HG03571 (cell line): ENCODE measurements at regions not wholly inside any gene's neighbourhood (a gene's known extent, or its start where the extent isn't known, plus 50 kb on each side); places are given as distances from the start of the nearest gene placed in this dataset.
"Not testable (repeated sequence)": the region's sequence is repeated elsewhere in the genome, so short reads cannot be mapped to it uniquely, and the experiment has no call there.

Experiments used
- ATAC-seq: cut with Tn5 transposase; IDR thresholded peaks from one replicate; pipeline ENCODE4 v1.9.1; 2021; ENCODE audit not compliant: unreplicated experiment

GRCh38 chr7:101679653-101680173 is 50.6 kb upstream of the MYL10 start:
- ATAC-seq: not testable (repeated sequence)

- ATAC-seq: no peak
Measured at GRCh38 chr7:101680406-101681145, 51.5 kb upstream of the MYL10 start.

- ATAC-seq: no peak
Measured at GRCh38 chr7:101681170-101682007, 52.3 kb upstream of the MYL10 start.

- ATAC-seq: no peak
Measured at GRCh38 chr7:101684983-101685330, 55.9 kb upstream of the MYL10 start.

- no peak for ATAC-seq
Measured at GRCh38 chr7:101686030-101686429, 56.9 kb upstream of the MYL10 start.

- no peak for ATAC-seq
Measured at GRCh38 chr7:101687081-101687480, 58.0 kb upstream of the MYL10 start.

GRCh38 chr7:101687791-101688182 is 58.7 kb upstream of the MYL10 start:
- ATAC-seq: no peak

- ATAC-seq: no peak
Measured at GRCh38 chr7:101688183-101688831, 59.2 kb upstream of the MYL10 start.

- no peak for ATAC-seq
Measured at GRCh38 chr7:101688995-101689907, 60.2 kb upstream of the MYL10 start.

GRCh38 chr7:101690061-101690460 is 61.0 kb upstream of the MYL10 start:
- ATAC-seq: no peak

GRCh38 chr7:101691822-101692384 is 62.8 kb upstream of the MYL10 start:
- ATAC-seq: no peak

GRCh38 chr7:101693498-101694091 is 64.5 kb upstream of the MYL10 start:
- ATAC-seq: no peak

- ATAC-seq: no peak
Measured at GRCh38 chr7:101698964-101699363, 69.9 kb upstream of the MYL10 start.

- ATAC-seq: no peak
Measured at GRCh38 chr7:101699399-101699798, 70.3 kb upstream of the MYL10 start.

GRCh38 chr7:101699881-101700823 is 71.1 kb upstream of the MYL10 start:
- ATAC-seq: no peak

- no peak for ATAC-seq
Measured at GRCh38 chr7:101701153-101701794, 72.2 kb upstream of the MYL10 start.

- ATAC-seq: no peak
Measured at GRCh38 chr7:101702362-101702850, 73.3 kb upstream of the MYL10 start.

GRCh38 chr7:101705331-101705730 is 76.2 kb upstream of the MYL10 start:
- ATAC-seq: no peak
